ENCODE measurements at regions not wholly inside any gene's neighbourhood (a gene's known extent, or its start where the extent isn't known, plus 50 kb on each side); places are given as distances from the start of the nearest gene placed in this dataset.

DNA sequence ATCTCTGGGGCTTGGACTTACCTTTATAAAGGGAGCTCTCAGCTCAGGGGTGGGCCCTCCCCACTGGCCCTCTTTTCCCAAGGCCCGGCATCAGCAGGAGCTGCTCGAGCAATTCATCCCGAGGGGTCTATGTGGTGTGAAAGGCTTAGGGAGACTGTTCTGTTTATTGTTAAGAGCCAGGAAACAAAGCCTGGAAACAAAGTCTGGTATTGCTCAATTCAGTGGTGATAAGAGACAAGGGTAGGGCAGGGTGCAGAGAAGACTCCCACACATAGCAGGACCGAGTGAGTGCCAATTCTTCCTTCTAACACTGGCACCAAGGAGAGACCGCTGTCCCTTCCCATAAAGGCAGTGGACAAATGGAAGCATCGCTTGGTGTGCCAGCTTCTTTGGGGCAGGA, 750.7 kb downstream of the KCNJ18 start:
- Histone ChIP-seq H3K9me3 (ENCODE audit: control insufficient read depth, insufficient read depth, low read length) (peaks cover 49% of the 10 kb centered on the region), H3K27me3 (ENCODE audit: control insufficient read depth, insufficient read depth, low read length) (no peaks in the 10 kb centered on the region), H3K4me3 (ENCODE audit: low read depth, low read length) (no peak overlapping the region), H3K27ac (ENCODE audit: low read depth, low read length) (no peak overlapping the region)
- CTCF ChIA-PET = no interaction called here
- DNase-seq (ENCODE audit: low read depth, low spot score) = no peak
- TF ChIP-seq, protein P1, sequence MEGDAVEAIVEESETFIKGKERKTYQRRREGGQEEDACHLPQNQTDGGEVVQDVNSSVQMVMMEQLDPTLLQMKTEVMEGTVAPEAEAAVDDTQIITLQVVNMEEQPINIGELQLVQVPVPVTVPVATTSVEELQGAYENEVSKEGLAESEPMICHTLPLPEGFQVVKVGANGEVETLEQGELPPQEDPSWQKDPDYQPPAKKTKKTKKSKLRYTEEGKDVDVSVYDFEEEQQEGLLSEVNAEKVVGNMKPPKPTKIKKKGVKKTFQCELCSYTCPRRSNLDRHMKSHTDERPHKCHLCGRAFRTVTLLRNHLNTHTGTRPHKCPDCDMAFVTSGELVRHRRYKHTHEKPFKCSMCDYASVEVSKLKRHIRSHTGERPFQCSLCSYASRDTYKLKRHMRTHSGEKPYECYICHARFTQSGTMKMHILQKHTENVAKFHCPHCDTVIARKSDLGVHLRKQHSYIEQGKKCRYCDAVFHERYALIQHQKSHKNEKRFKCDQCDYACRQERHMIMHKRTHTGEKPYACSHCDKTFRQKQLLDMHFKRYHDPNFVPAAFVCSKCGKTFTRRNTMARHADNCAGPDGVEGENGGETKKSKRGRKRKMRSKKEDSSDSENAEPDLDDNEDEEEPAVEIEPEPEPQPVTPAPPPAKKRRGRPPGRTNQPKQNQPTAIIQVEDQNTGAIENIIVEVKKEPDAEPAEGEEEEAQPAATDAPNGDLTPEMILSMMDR (IDR thresholded peaks at IDR 0.05; ENCODE audit: low read depth, low read length) = no peak
- POLR2A ChIA-PET = no interaction called here

DNA sequence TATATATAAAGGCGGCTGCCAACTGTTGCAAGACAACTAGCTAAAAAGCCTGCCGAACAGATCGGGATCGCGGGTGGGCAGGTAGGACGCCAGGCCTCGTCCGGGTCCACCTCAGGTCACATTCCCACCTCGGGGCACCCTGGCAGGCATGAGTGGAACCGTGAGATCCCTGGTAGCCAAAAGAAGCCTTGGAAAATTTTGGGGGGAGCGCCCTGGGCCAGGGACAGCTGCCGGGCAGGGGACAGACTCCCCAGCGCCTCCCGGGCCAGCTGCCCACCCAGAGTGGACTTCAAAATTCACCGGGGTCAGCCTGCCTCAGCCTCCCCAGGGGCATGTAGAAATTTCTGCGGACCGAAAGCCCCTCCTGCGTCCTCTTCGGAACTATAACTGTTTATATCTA, 760.9 kb downstream of the KCNJ18 start:
- H3K9me3 ChIP-seq (ENCODE audit: control insufficient read depth, insufficient read depth, low read length) = peaks cover 23% of the 10 kb centered on the region
- H3K27me3 ChIP-seq (ENCODE audit: control insufficient read depth, insufficient read depth, low read length) = no peaks in the 10 kb centered on the region
- TF ChIP-seq, protein P1 (IDR thresholded peaks at IDR 0.05; ENCODE audit: low read depth, low read length) = no peak
- no peak overlapping the region for H3K27ac ChIP-seq (ENCODE audit: low read depth, low read length)
- H3K4me3 ChIP-seq (ENCODE audit: low read depth, low read length) = no peak overlapping the region
- ChIA-PET CTCF (no interaction called here), POLR2A (no interaction called here)
- DNase-seq (ENCODE audit: low read depth, low spot score) = no peak

DNA sequence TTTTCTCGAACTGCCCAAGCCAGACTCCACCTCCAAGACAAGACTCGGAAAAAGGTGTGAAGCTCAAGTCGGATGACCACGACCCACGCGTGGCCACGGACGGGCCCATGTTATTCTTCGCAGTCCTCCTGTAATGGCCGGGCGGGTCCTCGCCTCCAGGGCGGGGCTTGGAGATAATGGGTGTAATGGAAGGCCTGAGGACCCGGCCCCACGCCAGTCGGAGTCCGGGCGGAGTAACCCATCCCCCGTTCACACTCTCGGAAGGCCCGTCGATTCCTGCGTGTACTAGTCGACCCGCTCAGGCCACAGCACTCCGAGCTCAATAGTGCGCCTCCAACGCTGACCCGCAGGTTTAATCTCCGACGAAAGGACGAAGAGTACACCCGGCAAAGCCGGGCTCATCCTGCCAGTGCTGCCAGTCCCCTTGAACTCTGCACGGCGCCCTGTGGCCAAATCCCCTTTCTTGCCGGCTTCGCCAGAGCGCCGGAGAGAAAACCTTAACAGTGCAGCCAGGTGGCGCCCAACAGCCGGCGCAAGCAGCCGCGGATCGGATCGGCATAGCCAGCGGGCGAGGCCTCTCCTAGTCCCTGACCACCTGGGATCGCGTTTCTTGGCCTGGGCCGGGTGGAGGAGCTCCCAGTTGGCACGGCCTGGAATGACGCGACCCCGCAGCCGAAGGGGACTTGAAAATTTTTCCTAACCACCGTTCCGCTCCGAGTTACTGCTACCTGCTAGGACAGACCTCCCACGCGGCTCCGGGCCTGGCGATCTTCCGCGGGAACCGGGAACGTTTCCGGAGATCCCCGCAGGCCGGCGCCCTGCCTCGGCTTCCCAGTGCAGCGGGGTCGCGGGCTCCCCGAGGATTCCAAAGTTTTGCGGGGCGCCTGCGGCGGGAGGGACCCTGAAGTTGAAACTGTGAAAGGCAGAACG, 762.0 kb downstream of the KCNJ18 start:
- CTCF ChIA-PET = no interaction called here
- TF ChIP-seq, protein P1 (IDR thresholded peaks at IDR 0.05; ENCODE audit: low read depth, low read length) = no peak
- DNase-seq (ENCODE audit: low read depth, low spot score) = no peak
- Histone ChIP-seq H3K27me3 (ENCODE audit: control insufficient read depth, insufficient read depth, low read length) (no peaks in the 10 kb centered on the region), H3K9me3 (ENCODE audit: control insufficient read depth, insufficient read depth, low read length) (peaks cover 24% of the 10 kb centered on the region), H3K4me3 (ENCODE audit: low read depth, low read length) (no peak overlapping the region), H3K27ac (ENCODE audit: low read depth, low read length) (no peak overlapping the region)
- POLR2A ChIA-PET = no interaction called here

DNA sequence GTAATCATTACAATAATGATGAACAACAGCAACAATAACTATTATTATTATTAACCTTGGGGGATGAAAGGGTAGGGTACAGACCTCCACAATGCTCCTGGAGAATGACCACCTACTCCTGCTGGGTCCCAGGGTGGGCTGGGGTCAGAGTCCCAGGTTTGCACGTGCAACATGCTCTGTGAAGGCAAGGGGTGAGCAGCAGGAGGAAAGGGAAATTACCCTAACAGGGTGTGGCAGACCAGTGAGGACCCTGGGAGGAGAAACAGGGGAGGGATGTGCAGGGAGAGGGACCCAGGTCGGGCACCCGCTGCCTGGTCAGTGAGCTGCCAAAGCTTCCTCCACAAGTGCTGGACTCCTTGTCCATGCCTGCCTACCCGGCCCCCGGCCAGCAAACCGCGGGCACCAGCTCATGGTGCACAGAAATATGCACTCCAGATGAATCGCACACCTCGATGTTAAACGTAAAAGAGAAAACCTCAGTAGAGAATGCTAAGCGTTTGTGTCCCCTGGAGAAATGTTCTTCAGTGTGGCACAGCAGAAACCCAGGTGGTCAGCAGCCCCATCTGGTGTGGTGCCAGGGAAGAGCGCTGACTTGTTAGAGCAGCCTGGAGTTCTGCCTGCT, 767.1 kb downstream of the KCNJ18 start:
- TF ChIP-seq, protein P1 (IDR thresholded peaks at IDR 0.05; ENCODE audit: low read depth, low read length) = no peak
- DNase-seq (ENCODE audit: low read depth, low spot score) = no peak
- Histone ChIP-seq H3K27ac (ENCODE audit: low read depth, low read length) (no peak overlapping the region), H3K4me3 (ENCODE audit: low read depth, low read length) (no peak overlapping the region), H3K27me3 (ENCODE audit: control insufficient read depth, insufficient read depth, low read length) (no peaks in the 10 kb centered on the region), H3K9me3 (ENCODE audit: control insufficient read depth, insufficient read depth, low read length) (peaks cover 32% of the 10 kb centered on the region)
- ChIA-PET POLR2A (no interaction called here), CTCF (no interaction called here)

DNA sequence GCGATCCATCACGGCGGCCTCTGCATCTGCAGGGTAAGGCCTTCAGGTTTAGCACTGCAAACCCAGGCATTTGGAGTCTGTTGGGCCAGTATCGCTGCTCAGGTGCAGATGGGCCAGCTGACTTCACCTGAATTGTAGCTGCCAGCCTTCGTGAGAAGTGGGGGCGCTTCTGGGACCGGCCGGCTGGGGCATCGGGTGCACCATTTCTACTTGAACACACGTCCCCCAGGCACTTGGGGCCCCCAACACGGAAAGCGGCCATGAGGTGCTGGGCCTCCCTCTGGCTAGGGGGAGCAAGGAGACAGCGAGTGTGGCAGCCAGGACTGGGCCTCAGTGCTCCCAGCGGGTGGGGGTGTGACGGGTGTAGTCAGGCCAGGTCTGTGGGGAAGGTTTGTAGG, 767.6 kb downstream of the KCNJ18 start:
- Histone ChIP-seq H3K9me3 (ENCODE audit: control insufficient read depth, insufficient read depth, low read length) (peaks cover 31% of the 10 kb centered on the region), H3K27me3 (ENCODE audit: control insufficient read depth, insufficient read depth, low read length) (no peaks in the 10 kb centered on the region), H3K4me3 (ENCODE audit: low read depth, low read length) (no peak overlapping the region), H3K27ac (ENCODE audit: low read depth, low read length) (no peak overlapping the region)
- ChIA-PET CTCF (no interaction called here), POLR2A (no interaction called here)
- DNase-seq (ENCODE audit: low read depth, low spot score) = no peak
- TF ChIP-seq, protein P1 (IDR thresholded peaks at IDR 0.05; ENCODE audit: low read depth, low read length) = no peak

Measured in AG04450 (cell line).